Panc1 (cell line): ENCODE measurements at regions not wholly inside any gene's neighbourhood (a gene's known extent, or its start where the extent isn't known, plus 50 kb on each side); places are given as distances from the start of the nearest gene placed in this dataset.

Source experiments
- CTCF ChIP-seq: fragments of 450-650 bp; IDR thresholded peaks from 2 replicates; pipeline ENCODE4 v1.5.1; 2017; ENCODE audit warnings: mild to moderate bottlenecking
- POLR2AphosphoS5 ChIP-seq: IDR thresholded peaks from 2 replicates; pipeline ENCODE4 v1.6.1; 2012; ENCODE audit warnings: mild to moderate bottlenecking, low read depth, low read length, moderate library complexity
- REST ChIP-seq, 2 experiments: IDR thresholded peaks; 2 replicates each; pipeline ENCODE4 v1.6.1; 2011 to 2012; ENCODE audit warnings: low read depth in 2 of 2, control low read depth in 1 of 2, low read length in 1 of 2, mild to moderate bottlenecking in 1 of 2, moderate library complexity in 1 of 2; ENCODE audit not compliant: insufficient read depth in 1 of 2
- TCF7L2 ChIP-seq: IDR thresholded peaks from 2 replicates; pipeline ENCODE4 v1.6.1; 2011; ENCODE audit warnings: mild to moderate bottlenecking, low read depth, low read length, inconsistent platforms

GRCh38 chrX:90883479-90883878, 551.2 kb upstream of the PABPC5 start:
- no peak for TF ChIP-seq CTCF
- TF ChIP-seq REST (IDR thresholded peaks at IDR 0.05; ENCODE audit: insufficient read depth in 1 of 2, low read depth in 2 of 2, low read length in 1 of 2) = no peak
- TF ChIP-seq POLR2AphosphoS5 = no peak
- TF ChIP-seq TCF7L2 = no peak
